WTC11 (cell line): ENCODE measurements at regions not wholly inside any gene's neighbourhood (a gene's known extent, or its start where the extent isn't known, plus 50 kb on each side); places are given as distances from the start of the nearest gene placed in this dataset.

Experiments used
- CREM ChIP-seq: sonication (generic); formaldehyde crosslinking; IDR thresholded peaks from 2 replicates; pipeline ENCODE4 v1.8.1; 2022; ENCODE audit warnings: mild to moderate bottlenecking, missing genetic modification reagents, moderate library complexity
- CTCF ChIP-seq: fragments of 200-600 bp; IDR thresholded peaks from 2 replicates; pipeline ENCODE4 v1.8.0; 2022; ENCODE audit warnings: antibody characterized with exemption
- EMX1 ChIP-seq: fragments of 250-450 bp; sonication (Bioruptor Pico); IDR thresholded peaks from 2 replicates; pipeline ENCODE4 v1.8.0; 2021; ENCODE audit warnings: mild to moderate bottlenecking
- ESRRA ChIP-seq: sonication (generic); formaldehyde crosslinking; IDR thresholded peaks from 2 replicates; pipeline ENCODE4 v1.8.1; 2022; ENCODE audit warnings: mild to moderate bottlenecking, missing genetic modification reagents, borderline replicate concordance
- FOXJ3 ChIP-seq: sonication (generic); formaldehyde crosslinking; IDR thresholded peaks from 2 replicates; pipeline ENCODE4 v1.9.0; 2021; ENCODE audit warnings: missing genetic modification reagents, mild to moderate bottlenecking, borderline replicate concordance
- FOXP4 ChIP-seq: sonication (generic); formaldehyde crosslinking; IDR thresholded peaks from 2 replicates; pipeline ENCODE4 v1.8.0; 2022; ENCODE audit warnings: mild to moderate bottlenecking, missing genetic modification reagents
- IRF1 ChIP-seq: sonication (generic); formaldehyde crosslinking; IDR thresholded peaks from 2 replicates; pipeline ENCODE4 v1.8.0; 2023; ENCODE audit warnings: missing genetic modification reagents
- MAX ChIP-seq: sonication (generic); formaldehyde crosslinking; IDR thresholded peaks from 2 replicates; pipeline ENCODE4 v1.8.0; 2022; ENCODE audit warnings: mild to moderate bottlenecking, missing genetic modification reagents
- MXD4 ChIP-seq: fragments of 250-450 bp; sonication (Bioruptor Pico); IDR thresholded peaks from 2 replicates; pipeline ENCODE4 v1.8.0; 2021; ENCODE audit warnings: mild to moderate bottlenecking, moderate library complexity, borderline replicate concordance
- NR1H2 ChIP-seq: sonication (generic); formaldehyde crosslinking; IDR thresholded peaks from 2 replicates; pipeline ENCODE4 v1.9.0; 2021; ENCODE audit warnings: mild to moderate bottlenecking, moderate library complexity, missing genetic modification reagents
- SOX15 ChIP-seq: fragments of 250-450 bp; sonication (Bioruptor Pico); IDR thresholded peaks from 2 replicates; pipeline ENCODE4 v1.9.0; 2021; ENCODE audit warnings: mild to moderate bottlenecking
- ZNF232 ChIP-seq: sonication (generic); formaldehyde crosslinking; IDR thresholded peaks from 2 replicates; pipeline ENCODE4 v1.8.0; 2022; ENCODE audit warnings: mild to moderate bottlenecking, missing genetic modification reagents

GRCh38 chr18:27752944-27753343 is 424.0 kb downstream of the CDH2 start:
- TF ChIP-seq NR1H2 (CRISPR knock-in tag) = no peak
- no peak for TF ChIP-seq CTCF
- no peak for TF ChIP-seq FOXJ3 (CRISPR knock-in tag)
- no peak for TF ChIP-seq SOX15 (CRISPR knock-in tag)
- TF ChIP-seq EMX1 = no peak
- no peak for TF ChIP-seq MAX (CRISPR knock-in tag)
- no peak for TF ChIP-seq IRF1 (CRISPR knock-in tag)
- TF ChIP-seq ZNF232 (CRISPR knock-in tag) = no peak
- TF ChIP-seq MXD4 (CRISPR knock-in tag) = no peak
- TF ChIP-seq FOXP4 (CRISPR knock-in tag) = no peak
- TF ChIP-seq CREM (CRISPR knock-in tag) = no peak
- TF ChIP-seq ESRRA (CRISPR knock-in tag) = no peak
